Activated naive CD8-positive, alpha-beta T cell treated with anti-CD3 and anti-CD28 coated beads, Interleukin-2, amount 10 ng/mL, durations not matched to agents 7 days and 5 days (primary cell): ENCODE measurements at regions not wholly inside any gene's neighbourhood (a gene's known extent, or its start where the extent isn't known, plus 50 kb on each side); places are given as distances from the start of the nearest gene placed in this dataset.

ENCODE experiments used
- ATAC-seq: fragments of 150-1000 bp; cut with Tn5 transposase; one replicate; pipeline ENCODE4 v1.10.0; 2021; ENCODE audit warnings: low read depth, moderate library complexity
- POLR2A ChIA-PET: fragments of 350-600 bp; sonication (Branson Sonifier 250); formaldehyde crosslinking; loops from one replicate; lab custom pipeline; 2021; ENCODE audit warnings: antibody characterized with exemption; lab: Charles Lee
- DNase-seq: peaks from one replicate; pipeline ENCODE4 v3.0.0; 2021
- H3K27ac Mint-ChIP-seq: one replicate; pipeline ENCODE4 v1.8.0; 2022; ENCODE audit warnings: mild to moderate bottlenecking, mixed read lengths
- H3K27me3 Mint-ChIP-seq: one replicate; pipeline ENCODE4 v1.8.0; 2022; ENCODE audit warnings: mild to moderate bottlenecking, moderate library complexity, mixed read lengths
- H3K36me3 Mint-ChIP-seq: one replicate; pipeline ENCODE4 v1.8.0; 2021; ENCODE audit warnings: mild to moderate bottlenecking, mixed read lengths
- H3K4me1 Mint-ChIP-seq: one replicate; pipeline ENCODE4 v1.8.0; 2021; ENCODE audit warnings: mixed read lengths
- H3K4me3 Mint-ChIP-seq: one replicate; pipeline ENCODE4 v1.8.0; 2022; ENCODE audit warnings: mild to moderate bottlenecking, moderate library complexity, mixed read lengths
- H3K9me3 Mint-ChIP-seq: one replicate; pipeline ENCODE4 v1.8.0; 2021; ENCODE audit warnings: mixed read lengths

GRCh38 chr10:120993089-120993488, 141.9 kb downstream of the WDR11 start:
- Mint-ChIP-seq H3K36me3 (no peaks in the 10 kb centered on the region), H3K27ac (no peak overlapping the region), H3K4me3 (no peak overlapping the region), H3K27me3 (no peaks in the 10 kb centered on the region), H3K9me3 (peaks cover 8% of the 10 kb centered on the region), H3K4me1 (no peaks in the 10 kb centered on the region)
- no peak for ATAC-seq
- POLR2A ChIA-PET: no interaction called here
- no peak for DNase-seq

GRCh38 chr10:120995768-120996167, 144.6 kb downstream of the WDR11 start:
- POLR2A ChIA-PET: no interaction called here
- Mint-ChIP-seq H3K27me3 (no peaks in the 10 kb centered on the region), H3K4me3 (no peak overlapping the region), H3K36me3 (no peaks in the 10 kb centered on the region), H3K9me3 (peaks cover 6% of the 10 kb centered on the region), H3K27ac (no peak overlapping the region), H3K4me1 (no peaks in the 10 kb centered on the region)
- no peak for ATAC-seq
- DNase-seq: no peak

DNA sequence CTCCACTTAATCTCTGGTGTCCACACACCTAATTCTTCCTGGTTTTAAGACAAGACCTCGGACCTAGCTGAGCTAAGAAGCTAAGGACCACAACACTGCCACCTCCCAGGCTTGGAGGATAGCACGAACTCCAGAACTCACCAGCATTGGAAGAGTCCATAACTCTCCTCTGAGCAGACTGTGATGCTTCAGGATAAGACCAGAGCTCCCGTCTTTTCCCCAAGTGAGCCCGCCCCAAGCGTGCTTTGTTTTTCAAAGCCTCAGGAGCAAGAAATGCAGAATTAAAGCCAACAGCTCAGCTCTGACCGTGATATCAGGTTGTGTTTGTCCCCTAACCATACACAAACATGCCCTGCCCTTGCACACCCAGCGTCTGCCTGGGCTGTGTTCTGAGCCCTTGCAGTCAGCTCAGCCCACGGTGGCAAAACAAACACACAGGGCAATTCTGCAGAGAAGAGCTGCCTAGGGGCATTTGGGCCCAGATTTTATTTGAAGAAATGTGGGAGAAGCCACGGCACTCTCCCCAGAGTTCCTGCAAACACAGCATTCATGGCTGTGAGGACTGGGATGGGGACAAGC, 145.4 kb downstream of the WDR11 start:
- no peaks in the 10 kb centered on the region for H3K36me3 Mint-ChIP-seq
- ATAC-seq: no peak
- H3K4me1 Mint-ChIP-seq: no peaks in the 10 kb centered on the region
- H3K27me3 Mint-ChIP-seq: no peaks in the 10 kb centered on the region
- no peak overlapping the region for H3K4me3 Mint-ChIP-seq
- no peak overlapping the region for H3K27ac Mint-ChIP-seq
- H3K9me3 Mint-ChIP-seq: peaks cover 6% of the 10 kb centered on the region
- POLR2A ChIA-PET: no interaction called here
- DNase-seq: no peak

GRCh38 chr10:120997313-120997712, 146.2 kb downstream of the WDR11 start:
- ATAC-seq: no peak
- Mint-ChIP-seq H3K27ac (no peak overlapping the region), H3K9me3 (peaks cover 6% of the 10 kb centered on the region), H3K27me3 (no peaks in the 10 kb centered on the region), H3K4me1 (no peaks in the 10 kb centered on the region), H3K4me3 (no peak overlapping the region), H3K36me3 (no peaks in the 10 kb centered on the region)
- no peak for DNase-seq
- POLR2A ChIA-PET: no interaction called here

DNA sequence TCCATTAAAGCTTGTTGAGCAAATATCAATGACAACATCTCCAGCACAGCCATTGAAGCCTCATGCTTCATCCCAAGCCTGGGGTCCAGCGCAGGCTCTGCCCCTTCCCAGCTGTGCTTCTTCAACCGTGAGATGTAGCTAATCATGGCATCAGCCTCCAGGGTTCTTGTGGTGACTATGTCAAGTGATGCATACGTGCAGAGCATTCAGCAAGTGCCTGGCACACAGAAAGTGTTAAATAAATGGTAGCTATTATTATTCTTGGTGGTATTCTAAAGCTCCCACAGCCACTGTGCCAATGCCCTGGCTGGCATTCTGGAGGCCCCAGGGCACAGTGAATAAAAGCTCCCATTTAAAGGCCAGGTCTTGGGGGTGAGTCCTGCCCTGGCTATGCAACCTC, 146.6 kb downstream of the WDR11 start:
- H3K27ac Mint-ChIP-seq: no peak overlapping the region
- peaks cover 6% of the 10 kb centered on the region for H3K9me3 Mint-ChIP-seq
- POLR2A ChIA-PET: no interaction called here

GRCh38 chr10:120998251-120998650, 147.1 kb downstream of the WDR11 start:
- POLR2A ChIA-PET: no interaction called here
- Mint-ChIP-seq H3K4me3 (no peak overlapping the region), H3K36me3 (no peaks in the 10 kb centered on the region), H3K27ac (no peak overlapping the region), H3K4me1 (no peaks in the 10 kb centered on the region), H3K9me3 (peaks cover 9% of the 10 kb centered on the region), H3K27me3 (no peaks in the 10 kb centered on the region)
- ATAC-seq (no peak), DNase-seq (no peak)

More for the DNA sequence above, 146.6 kb downstream of the WDR11 start:
- Mint-ChIP-seq H3K36me3 (no peaks in the 10 kb centered on the region), H3K4me1 (no peaks in the 10 kb centered on the region), H3K27me3 (no peaks in the 10 kb centered on the region), H3K4me3 (no peak overlapping the region)
- ATAC-seq: no peak
- DNase-seq: no peak

DNA sequence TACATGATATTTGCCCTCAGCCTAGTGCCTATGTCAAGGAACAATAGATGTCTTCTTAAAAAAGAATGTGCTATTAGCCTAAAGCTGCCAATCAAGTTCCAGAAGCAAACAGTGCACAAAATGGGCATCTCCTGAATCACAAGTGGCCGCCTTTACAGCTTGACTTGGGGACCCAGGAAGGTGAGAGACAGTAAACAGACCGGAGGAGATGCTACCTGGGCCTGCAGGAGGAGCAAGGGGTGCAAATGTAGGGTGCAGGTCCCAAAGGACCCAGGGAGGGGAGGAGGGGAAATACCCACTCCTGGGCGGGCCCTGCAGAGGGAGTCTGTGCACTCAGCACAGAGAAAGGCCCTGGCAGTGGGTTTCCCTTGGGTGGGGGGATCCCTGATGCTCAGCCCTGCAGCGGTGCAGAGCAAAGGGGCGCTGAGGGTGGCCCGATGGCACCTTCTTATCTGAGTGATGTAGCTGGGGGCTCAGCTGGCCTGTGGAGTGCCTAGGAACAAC, 147.7 kb downstream of the WDR11 start:
- DNase-seq: no peak
- POLR2A ChIA-PET: no interaction called here
- H3K9me3 Mint-ChIP-seq: peaks cover 10% of the 10 kb centered on the region

DNA sequence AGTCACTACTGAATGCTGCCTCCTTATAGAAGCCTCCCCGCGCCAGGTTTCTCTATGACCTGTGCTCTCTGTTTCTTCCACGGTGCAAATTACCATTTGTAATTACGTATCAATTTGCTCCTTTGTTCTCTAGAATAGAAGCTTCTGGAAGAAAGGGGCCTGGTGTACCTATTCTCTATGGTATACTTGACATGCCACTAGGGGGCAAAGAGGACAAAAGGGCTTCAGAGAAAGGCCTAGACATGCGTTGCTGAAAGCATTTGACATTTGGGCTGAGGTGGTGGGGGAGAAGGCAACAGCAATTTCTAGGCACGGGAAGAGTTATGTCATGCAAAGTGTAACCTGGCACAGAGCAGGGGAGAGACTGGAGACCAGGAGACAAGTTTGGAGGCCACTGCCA, 148.7 kb downstream of the WDR11 start:
- Mint-ChIP-seq H3K36me3 (no peaks in the 10 kb centered on the region), H3K27me3 (no peaks in the 10 kb centered on the region), H3K4me1 (no peaks in the 10 kb centered on the region), H3K9me3 (peaks cover 15% of the 10 kb centered on the region), H3K27ac (no peak overlapping the region), H3K4me3 (no peak overlapping the region)
- POLR2A ChIA-PET: no interaction called here
- no peak for ATAC-seq
- DNase-seq: no peak

More for the DNA sequence above, 147.7 kb downstream of the WDR11 start:
- no peak overlapping the region for H3K4me3 Mint-ChIP-seq
- H3K27ac Mint-ChIP-seq: no peak overlapping the region
- no peak for ATAC-seq
- no peaks in the 10 kb centered on the region for H3K4me1 Mint-ChIP-seq
- H3K27me3 Mint-ChIP-seq: no peaks in the 10 kb centered on the region
- no peaks in the 10 kb centered on the region for H3K36me3 Mint-ChIP-seq

- POLR2A ChIA-PET: no interaction called here
- H3K4me3 Mint-ChIP-seq: no peak overlapping the region
Measured at GRCh38 chr10:121002586-121003205, 151.5 kb downstream of the WDR11 start.

DNA sequence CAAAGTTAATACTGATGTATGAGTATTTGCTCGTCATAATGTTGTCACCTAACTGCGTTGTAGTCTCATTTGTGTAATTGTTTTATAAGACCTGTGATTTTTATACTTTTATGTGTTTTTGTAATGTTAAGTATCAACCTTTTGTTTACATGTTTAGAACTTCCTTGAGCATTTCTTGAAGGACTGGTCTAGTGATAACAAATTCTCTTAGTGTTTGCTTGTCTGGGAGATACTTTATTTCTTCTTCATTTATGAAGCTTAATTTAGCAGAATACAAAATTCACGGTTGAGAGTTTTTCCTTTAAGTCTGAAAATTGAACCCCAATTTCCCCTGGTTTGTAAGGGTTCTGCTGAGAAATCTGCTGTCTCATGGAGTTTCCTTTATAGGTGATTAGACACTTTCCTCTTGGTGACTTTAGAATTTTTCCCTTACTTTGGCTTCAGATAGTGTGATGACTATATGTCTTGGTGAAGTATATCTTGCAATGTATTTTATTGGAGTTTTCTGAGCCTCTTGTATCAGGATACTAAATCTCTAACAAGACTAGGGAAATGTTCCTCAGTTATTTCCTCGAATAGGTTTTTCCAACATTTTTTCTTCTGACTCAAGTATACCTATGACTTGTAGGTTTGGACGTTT, 154.9 kb downstream of the WDR11 start:
- no peak for ATAC-seq
- H3K27me3 Mint-ChIP-seq: no peaks in the 10 kb centered on the region
- no peak for DNase-seq
- POLR2A ChIA-PET: no interaction called here
- H3K9me3 Mint-ChIP-seq: peaks cover 20% of the 10 kb centered on the region
- no peak overlapping the region for H3K4me3 Mint-ChIP-seq
- no peaks in the 10 kb centered on the region for H3K36me3 Mint-ChIP-seq
- H3K4me1 Mint-ChIP-seq: no peaks in the 10 kb centered on the region
- H3K27ac Mint-ChIP-seq: no peak overlapping the region

More at GRCh38 chr10:121002586-121003205, 151.5 kb downstream of the WDR11 start:
- peaks cover 22% of the 10 kb centered on the region for H3K9me3 Mint-ChIP-seq
- ATAC-seq (no peak), DNase-seq (no peak)
- H3K36me3 Mint-ChIP-seq: no peaks in the 10 kb centered on the region
- H3K4me1 Mint-ChIP-seq: no peaks in the 10 kb centered on the region
- H3K27me3 Mint-ChIP-seq: no peaks in the 10 kb centered on the region
- H3K27ac Mint-ChIP-seq: no peak overlapping the region

GRCh38 chr10:121007264-121007663, 156.1 kb downstream of the WDR11 start:
- no peaks in the 10 kb centered on the region for H3K27me3 Mint-ChIP-seq
- DNase-seq (no peak), ATAC-seq (no peak)
- no peaks in the 10 kb centered on the region for H3K36me3 Mint-ChIP-seq
- no peak overlapping the region for H3K27ac Mint-ChIP-seq
- peaks cover 20% of the 10 kb centered on the region for H3K9me3 Mint-ChIP-seq
- no peaks in the 10 kb centered on the region for H3K4me1 Mint-ChIP-seq
- POLR2A ChIA-PET: no interaction called here
- no peak overlapping the region for H3K4me3 Mint-ChIP-seq

DNA sequence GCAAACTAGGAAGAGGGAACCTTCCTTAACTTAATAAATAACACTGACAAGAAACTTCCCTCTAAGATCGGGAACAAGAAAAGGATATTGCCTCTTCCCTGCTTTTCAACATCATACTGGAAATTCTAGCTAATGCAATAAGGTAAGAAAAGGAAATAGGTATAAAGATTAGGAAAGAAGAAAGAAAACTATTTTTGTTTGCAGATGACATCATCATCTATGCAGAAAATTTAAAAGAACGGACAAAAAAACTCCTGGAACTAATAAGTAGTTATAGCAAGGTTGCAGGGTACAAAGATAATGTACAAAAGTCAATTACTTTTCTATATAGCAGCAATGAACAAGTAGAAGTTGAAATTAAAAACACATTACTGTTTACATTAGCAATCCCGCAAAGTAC, 164.8 kb downstream of the WDR11 start:
- Mint-ChIP-seq H3K36me3 (no peaks in the 10 kb centered on the region), H3K4me3 (no peak overlapping the region), H3K27ac (no peak overlapping the region), H3K4me1 (no peaks in the 10 kb centered on the region), H3K27me3 (no peaks in the 10 kb centered on the region), H3K9me3 (peaks cover 1% of the 10 kb centered on the region)
- POLR2A ChIA-PET: no interaction called here
- DNase-seq (no peak), ATAC-seq (no peak)

- Mint-ChIP-seq H3K4me3 (no peak overlapping the region), H3K27me3 (no peaks in the 10 kb centered on the region)
- ATAC-seq: no peak
Measured at GRCh38 chr10:121024905-121025584, 173.9 kb downstream of the WDR11 start.

More at GRCh38 chr10:121024905-121025584, 173.9 kb downstream of the WDR11 start:
- Mint-ChIP-seq H3K9me3 (no peaks in the 10 kb centered on the region), H3K36me3 (no peaks in the 10 kb centered on the region), H3K27ac (no peak overlapping the region), H3K4me1 (no peaks in the 10 kb centered on the region)
- POLR2A ChIA-PET: no interaction called here
- no peak for DNase-seq
